Thyroid gland (tissue), 4 donors: ENCODE measurements at regions not wholly inside any gene's neighbourhood (a gene's known extent, or its start where the extent isn't known, plus 50 kb on each side); places are given as distances from the start of the nearest gene placed in this dataset.

ENCODE experiments used
- POLR2A ChIP-seq, 2 donors: fragments of 450-650 bp; IDR thresholded peaks; one replicate each; pipeline ENCODE4 v1.6.1; 2017; ENCODE audit warnings: antibody characterized with exemption in 2 of 2, mild to moderate bottlenecking in 2 of 2, moderate library complexity in 1 of 2
- TF ChIP-seq, protein P1 (sequence below), 6 experiments: fragments of 200-600 bp in 3 of 6; fragments of 450-650 bp in 3 of 6; sonication (generic) in 3 of 6; IDR thresholded peaks; one replicate each; pipeline ENCODE4 v1.5.1; 2016 to 2019; ENCODE audit warnings: antibody characterized with exemption in 6 of 6, mild to moderate bottlenecking in 2 of 6, inconsistent platforms in 1 of 6, moderate library complexity in 1 of 6

GRCh38 chr7:118080947-118081346 lies 103.0 kb upstream of the LSM8 start:
- TF ChIP-seq, protein P1, sequence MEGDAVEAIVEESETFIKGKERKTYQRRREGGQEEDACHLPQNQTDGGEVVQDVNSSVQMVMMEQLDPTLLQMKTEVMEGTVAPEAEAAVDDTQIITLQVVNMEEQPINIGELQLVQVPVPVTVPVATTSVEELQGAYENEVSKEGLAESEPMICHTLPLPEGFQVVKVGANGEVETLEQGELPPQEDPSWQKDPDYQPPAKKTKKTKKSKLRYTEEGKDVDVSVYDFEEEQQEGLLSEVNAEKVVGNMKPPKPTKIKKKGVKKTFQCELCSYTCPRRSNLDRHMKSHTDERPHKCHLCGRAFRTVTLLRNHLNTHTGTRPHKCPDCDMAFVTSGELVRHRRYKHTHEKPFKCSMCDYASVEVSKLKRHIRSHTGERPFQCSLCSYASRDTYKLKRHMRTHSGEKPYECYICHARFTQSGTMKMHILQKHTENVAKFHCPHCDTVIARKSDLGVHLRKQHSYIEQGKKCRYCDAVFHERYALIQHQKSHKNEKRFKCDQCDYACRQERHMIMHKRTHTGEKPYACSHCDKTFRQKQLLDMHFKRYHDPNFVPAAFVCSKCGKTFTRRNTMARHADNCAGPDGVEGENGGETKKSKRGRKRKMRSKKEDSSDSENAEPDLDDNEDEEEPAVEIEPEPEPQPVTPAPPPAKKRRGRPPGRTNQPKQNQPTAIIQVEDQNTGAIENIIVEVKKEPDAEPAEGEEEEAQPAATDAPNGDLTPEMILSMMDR (IDR thresholded peaks at IDR 0.05), result no peak
- TF ChIP-seq POLR2A (IDR thresholded peaks at IDR 0.05), result no peak
